ENCODE measurements at regions not wholly inside any gene's neighbourhood (a gene's known extent, or its start where the extent isn't known, plus 50 kb on each side); places are given as distances from the start of the nearest gene placed in this dataset.
A peak's percentile ranks its signal among the peaks of the same experiment; 100 is the strongest.
"Not testable (repeated sequence)": the region's sequence is repeated elsewhere in the genome, so short reads cannot be mapped to it uniquely, and the experiment has no call there.

DNA sequence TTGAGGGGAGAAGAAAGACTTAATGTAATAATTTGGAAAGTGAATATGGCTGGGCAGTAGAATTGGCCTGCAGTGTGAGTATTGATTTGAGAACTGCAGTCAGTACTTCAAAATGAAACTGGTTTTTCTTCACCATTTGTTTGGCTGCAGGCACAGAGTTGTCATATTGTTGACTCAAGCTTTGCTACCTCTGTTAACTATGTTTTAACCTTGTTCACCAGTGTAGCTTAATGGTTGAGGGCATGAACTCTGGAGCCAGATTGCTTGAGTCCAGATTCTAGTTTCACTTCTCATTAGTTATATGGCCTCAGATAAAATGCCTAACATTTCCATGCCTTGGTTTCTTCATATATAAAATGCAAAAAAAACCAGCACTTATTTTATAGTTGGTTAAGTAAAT, 64.1 kb downstream of the CFAP44 start:
- DNase-seq (ENCODE audit: low read depth in 4 of 4, low spot score in 3 of 4), result no peak

DNA sequence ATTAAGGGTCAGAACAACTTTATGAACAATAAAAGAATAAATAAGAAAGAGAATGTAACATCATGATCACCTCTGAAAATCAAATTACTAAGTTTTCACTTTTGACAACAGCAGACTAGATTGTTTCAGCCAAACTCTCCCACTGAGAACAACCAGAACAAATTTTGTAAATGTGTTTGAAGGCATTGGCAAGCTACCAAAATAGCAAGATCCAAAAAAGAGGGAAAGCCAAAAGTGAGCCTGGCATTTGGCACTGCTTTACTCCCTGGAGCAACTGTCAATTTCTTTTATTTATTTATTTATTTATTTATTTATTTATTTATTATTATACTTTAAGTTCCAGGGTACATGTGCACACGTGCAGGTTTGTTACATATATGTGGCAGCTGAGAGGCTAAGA, 67.2 kb downstream of the CFAP44 start:
- DNase-seq (ENCODE audit: low read depth in 4 of 4, low spot score in 3 of 4), result no peak

DNA sequence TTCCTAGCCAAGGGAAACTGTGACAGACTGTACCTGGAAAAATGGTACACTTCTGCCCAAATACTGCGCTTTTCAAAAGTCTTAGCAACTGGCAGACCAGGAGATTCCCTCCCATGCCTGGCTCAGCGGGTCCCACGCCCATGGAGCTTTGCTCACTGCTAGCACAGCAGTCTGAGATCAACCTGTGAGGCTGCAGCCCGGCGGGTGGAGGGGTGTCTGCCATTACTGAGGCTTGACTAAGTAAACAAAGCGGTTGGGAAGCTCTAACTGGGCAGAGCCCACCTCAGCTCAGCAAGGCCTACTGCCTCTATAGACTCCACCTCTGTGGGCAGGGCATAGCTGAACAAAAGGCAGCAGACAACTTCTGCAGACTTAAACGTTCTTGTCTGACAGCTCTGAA, 74.5 kb downstream of the CFAP44 start:
- DNase-seq (ENCODE audit: low read depth in 4 of 4, low spot score in 3 of 4), result peak in 1 of 4 donors; percentile 6

DNA sequence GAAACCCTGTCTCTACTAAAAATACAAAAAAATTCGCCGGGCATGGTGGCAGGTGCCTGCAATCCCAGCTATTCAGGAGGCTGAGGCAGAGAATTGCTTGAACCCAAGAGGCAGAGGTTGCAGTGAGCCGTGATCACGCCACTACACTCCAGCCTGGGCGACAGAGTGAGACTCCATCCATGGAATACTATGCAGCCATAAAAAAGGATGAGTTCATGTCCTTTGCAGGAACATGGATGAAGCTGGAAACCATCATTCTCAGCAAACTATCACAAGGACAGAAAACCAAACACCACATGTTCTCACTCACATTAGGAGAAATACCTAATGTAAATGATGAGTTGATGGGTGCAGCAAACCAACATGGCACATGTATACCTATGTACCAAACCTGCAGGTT, 86.0 kb downstream of the CFAP44 start:
- DNase-seq (ENCODE audit: low read depth in 4 of 4, low spot score in 3 of 4), result not testable (repeated sequence)

DNA sequence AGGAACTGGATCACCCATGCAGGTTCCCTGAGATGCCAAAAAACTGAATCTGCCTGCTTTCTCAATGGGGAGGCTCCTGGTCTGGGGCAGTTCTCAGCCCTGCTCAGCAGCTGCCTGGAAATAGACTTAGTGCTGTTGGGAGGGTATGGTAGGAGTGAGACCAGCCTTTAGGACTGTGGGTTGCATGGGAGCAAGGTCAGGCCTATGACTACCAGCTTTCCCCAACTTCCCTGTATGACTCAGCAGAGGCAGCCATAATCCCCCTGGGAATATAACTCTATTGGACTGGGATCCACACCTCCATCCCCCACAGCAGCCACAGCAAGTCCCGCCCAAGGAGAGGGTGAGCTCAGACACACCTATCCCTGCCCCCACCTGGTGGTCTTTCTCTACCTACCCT, 87.0 kb downstream of the CFAP44 start:
- no peak for DNase-seq (ENCODE audit: low read depth in 4 of 4, low spot score in 3 of 4)

DNA sequence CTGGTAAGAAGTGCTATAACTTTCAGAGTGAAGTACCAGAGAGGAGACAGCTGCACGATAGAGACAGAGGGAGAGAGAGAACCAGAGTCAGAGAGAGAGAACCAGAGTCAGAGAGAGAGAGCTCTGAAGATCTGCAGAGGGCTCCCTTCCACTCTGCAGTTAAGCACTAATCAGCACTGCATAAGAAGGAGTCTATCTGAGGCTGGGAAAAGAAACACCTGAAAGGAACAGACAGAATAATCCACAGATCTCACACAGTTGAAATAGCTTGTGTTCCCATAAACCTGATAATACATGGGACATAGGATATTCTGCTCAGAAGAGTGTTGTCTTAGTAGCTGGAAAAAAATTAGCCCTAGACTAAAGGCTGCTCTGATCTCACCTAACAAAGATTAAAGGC, 87.6 kb downstream of the CFAP44 start:
- no peak for DNase-seq (ENCODE audit: low read depth in 4 of 4, low spot score in 3 of 4)

DNA sequence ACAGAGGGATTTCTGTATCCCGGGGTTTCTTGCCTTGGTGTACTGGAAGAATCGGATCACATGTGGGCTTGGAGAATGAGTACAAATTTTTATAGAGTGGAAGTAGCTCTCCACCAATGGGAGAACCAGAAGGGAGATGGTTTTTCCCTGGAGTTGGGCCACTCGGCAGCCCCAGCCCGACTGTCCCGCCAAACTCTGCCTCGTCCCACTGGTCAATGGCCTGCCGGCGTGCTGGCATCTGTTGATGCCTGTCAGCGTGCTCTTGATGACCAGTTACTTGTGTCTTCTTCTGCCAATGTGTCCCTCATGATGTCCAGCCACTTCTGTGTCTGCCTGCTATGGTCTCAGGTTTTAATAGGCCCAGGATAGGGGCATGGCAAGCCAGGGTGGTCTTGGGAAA, 100.5 kb downstream of the CFAP44 start:
- DNase-seq (ENCODE audit: low read depth in 4 of 4, low spot score in 3 of 4), result no peak

DNA sequence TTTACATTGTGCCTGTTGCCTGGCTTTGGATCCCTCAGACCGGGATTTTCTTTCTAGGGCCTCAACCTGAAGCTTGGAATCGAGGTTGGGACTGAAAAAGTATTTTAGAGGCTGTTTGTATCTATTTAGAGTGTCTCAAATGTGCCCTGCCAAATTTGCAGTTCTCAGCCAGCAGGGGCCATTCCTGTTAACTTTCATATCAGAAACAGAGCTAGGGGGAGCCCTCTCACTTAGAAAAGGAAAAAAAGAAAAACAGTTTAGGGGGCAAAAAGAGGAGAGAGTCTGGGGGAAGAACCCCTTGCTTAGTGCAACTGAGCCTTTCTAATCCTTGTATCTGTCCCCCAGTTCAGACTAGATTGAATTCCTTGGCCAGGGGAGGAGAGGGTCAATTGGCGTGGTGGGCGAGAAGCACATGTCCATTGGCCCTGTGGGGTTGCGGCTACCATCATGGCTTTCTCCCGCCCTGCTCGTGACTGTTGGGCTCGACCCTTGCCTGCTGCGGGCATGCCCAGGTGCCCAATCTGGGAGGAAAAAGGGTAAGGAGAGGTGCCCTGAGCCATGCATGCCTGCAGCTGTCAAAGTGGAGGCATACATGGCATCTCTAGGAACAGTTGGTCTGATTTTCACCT, 101.6 kb downstream of the CFAP44 start:
- DNase-seq (ENCODE audit: low read depth in 4 of 4, low spot score in 3 of 4), result no peak
